Fibroblast of skin of right quadriceps (primary cell): ENCODE measurements at regions not wholly inside any gene's neighbourhood (a gene's known extent, or its start where the extent isn't known, plus 50 kb on each side); places are given as distances from the start of the nearest gene placed in this dataset.
A peak's percentile ranks its signal among the peaks of the same experiment; 100 is the strongest.

Source experiments
- DNase-seq: peaks from one replicate; pipeline ENCODE4 v3.0.0-alpha.2; 2013

DNA sequence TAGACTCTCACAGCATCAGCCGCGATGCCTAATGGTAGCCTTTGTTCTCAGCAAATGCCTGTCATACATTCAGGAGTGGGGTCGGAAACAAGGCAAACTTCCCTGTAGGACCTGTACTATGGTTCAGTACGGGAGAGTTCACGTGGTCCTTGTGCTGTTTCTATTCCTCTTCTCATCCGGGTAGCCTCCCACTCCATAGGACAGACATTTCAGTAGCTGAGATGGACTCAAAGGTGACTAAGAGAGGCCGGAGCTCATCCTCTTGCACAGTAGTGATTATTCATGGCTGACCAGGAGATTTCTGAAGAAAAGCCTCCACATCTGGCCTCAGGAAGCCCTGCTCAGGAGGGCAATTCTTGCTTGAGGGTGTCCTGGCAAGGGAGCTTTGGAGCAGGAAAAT, 117.8 kb upstream of the SPRED2 start:
- no peak for DNase-seq

DNA sequence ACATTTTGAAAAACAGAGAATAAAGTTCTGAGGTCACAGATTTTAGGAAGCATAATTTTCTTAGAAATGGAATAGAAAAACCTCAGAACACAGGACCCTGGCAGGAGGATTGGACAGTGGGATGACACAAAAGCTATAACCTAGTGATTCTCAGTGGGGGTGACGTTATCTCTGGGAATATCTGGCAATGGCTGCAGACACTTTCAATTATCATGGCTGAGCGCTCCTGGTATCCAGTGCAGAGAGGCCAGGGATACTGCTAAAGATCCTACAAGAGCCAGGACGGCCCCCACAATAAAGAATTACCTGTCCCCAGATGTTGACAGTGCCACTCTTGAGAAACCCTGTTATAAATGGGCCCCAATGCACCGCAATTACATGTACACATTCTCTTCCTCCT, 117.2 kb upstream of the SPRED2 start:
- DNase-seq = no peak

DNA sequence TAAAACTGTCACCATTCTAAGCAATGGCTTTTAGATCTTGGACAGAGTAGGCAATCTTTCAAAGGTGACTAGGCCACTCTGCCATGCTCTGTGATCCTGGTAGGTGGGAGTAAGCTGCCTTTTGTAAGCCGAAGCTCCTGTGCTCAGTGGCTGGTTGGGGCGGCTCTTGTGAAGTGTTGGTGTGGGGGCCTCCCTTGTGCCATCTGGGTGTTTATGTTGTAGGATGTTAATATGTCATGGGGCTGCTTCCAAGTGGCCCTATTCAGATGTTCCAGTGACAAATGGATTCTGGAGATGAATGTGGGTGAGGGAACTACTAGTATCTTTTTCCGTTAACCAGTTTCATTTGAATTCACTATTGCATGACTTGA, 116.8 kb upstream of the SPRED2 start:
- no peak for DNase-seq

DNA sequence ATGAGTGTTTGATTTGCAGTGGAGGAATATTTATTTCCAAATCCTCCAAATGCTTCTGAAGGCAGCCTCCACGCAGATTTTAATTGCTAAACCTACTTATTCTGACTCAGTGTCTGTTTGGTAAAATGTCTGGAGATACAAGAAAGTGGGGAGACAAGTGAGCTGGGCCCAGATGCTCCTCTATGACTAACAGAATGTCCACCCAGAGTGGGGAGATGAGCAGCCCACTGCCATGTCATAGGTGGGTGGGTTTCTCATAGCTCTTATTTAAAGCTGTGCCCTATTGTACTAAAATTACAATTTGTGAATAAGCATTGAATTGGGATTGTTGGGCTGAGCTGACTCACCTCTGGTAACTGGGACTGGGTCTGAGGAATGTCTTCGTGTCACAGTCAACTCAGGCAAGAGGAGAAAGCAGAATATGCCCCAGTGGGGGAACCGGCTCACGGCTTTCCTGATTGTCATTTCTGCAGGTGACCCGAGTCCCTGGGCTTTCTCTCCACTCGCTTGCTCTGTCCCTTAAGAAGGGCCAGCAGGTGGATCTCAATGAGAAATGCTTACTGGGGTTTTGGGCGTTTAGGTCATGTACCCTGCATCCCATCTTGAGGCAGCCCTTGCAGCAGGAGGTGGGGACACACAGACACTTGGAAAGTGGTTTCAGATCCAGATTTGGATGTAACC, 116.3 kb upstream of the SPRED2 start:
- DNase-seq = peak; percentile 20

DNA sequence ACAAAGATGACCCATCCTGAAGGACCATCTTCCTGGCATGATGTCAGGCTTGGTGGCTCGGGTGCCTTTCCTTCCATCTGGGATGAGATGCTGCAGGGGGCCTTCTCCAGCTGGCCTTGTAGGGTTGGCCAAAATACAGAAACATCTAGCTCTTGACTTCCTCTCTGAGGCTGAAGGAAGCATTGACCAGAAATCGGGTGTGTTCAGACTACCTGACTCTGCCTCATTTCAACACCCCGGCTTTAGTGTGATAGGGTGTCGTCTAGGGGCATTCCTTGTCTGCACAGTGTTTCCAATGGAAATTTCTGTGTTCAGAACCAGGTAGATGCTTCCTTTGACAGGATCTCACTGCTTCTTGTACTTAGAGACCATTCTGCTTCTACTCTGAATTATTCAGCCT, 115.7 kb upstream of the SPRED2 start:
- DNase-seq = no peak

DNA sequence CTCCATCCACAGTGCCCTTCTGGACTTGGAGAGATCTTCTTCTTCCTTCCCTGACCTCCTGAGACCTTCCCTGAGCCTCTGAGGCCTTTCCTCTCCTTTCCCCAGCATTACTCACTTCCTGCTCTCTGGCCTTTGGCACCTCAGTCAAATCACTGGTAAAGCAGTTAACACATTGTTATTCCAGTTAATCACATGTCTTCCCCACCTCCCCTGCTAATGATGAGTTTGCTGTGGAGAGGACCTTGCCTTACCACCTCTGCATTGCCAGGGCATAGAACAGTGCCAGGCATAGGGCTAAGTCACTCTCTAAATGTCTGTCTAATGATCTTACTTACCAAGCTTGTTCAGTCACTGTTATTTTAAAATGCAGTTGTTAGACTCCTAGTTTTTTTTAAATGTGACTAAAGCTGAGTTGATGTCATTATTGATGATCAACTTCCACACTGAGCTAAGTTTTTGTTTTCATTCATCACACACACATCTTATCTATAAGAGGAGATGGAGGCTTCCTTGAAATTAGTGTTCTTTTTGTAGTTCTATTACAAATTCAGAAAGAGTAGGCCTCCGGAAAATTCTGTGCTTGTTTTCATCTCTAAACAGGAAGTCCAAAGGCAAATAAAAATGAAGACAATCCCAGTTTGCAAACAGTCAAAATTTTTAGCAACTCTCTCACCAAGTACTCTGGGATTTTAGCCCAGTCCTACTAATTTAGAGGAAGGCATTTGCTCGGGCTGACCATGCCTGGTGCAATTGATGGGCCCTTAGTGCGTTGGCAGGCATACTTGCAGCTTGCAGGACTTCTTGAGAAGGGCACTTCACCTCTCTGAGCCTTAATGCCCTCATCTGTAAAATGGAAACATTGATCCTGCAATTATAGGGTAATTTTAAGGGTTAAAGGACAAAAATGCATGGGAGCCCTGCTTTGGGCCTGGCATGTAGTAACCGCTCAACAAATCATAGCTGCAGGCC, 113.7 kb upstream of the SPRED2 start:
- DNase-seq = peak; percentile 22

DNA sequence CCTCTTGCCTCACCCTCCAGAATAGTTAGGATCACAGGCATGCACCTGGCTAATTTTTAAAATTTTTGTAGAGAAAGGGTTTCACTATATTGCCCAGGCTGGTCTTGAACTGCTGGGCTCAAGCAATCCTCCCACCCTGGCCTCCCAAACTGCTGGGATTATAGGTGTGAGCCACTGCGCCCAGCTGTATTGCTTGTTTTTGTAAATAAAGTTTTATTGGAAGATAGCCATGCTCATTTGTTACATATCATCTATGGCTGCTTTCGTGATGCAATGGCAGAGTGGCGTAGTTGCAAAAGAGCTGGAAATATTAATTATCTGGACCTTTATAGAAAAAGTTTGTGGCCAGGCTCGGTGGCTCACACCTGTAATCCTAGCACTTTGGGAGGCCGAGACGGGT, 109.4 kb upstream of the SPRED2 start:
- DNase-seq = no peak

DNA sequence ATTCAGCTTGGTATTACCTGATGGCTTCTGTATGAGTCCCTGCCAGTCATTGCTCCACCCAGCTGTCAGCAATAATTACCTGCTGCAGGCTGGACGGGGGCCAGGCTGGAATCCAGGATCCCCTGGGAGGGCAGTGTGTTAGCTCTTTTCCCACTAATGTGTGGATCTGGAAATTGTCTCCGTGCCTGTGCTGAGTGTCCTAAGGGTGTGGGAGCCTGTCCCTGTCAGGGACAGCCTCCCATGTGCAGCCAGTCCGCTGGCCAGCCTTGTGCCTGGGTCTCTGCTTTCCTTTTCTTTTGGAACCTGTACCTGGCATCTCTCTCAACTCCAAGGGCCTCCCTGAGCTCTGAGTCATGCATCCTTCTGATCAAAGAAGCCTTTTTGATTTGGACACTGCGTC, 107.2 kb upstream of the SPRED2 start:
- no peak for DNase-seq

DNA sequence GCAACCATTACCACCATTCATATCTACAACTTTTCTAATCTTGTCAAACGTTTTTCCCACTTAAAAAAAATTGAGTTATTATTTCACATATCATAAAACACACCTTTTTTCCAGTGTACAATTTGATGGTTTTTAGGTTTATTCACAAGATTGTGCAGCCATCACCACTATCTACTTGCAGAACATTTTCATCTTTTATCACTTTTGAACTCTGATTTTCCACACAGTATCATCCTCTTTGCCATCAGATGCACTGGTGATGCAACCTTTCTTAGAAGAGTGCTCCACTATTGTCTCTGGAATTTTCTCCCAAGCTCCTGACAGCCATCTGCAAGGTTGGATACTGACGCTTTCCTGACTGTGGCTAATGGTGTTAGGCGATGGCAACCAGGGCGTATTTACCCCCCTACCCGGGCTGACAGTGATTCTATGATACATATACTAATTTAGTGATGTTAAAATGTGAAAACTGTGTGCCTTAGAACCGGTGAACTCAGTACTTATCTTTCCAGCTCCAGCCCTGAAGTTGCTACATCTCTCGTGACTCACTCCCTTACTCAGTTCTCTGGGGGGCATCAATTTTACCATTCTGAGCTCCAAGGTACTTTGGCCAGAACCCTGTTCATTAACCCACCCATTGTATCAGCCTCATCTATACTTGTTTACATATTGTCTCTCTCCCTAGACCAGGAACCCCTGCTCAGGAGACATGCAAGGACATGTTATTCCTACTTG, 105.4 kb upstream of the SPRED2 start:
- peak; percentile 35 for DNase-seq

DNA sequence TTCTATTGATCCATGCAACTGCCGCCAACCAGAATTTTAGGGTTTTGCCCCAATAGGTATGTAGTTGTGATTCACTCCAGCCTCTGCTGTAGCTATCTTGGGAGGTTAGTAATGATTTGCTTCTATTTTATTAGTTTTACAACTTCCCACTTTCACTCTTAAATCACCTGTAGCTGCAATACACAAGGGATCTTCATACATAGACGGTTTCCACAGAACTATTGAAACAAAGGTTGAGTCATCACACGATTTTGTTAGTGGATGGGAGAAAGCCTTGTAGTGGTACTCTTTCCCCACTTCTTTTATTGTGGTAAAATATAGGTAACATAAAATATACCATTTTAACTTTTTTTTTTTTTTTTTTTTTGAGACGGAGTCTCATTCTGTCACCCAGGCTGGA, 104.2 kb upstream of the SPRED2 start:
- DNase-seq = no peak

DNA sequence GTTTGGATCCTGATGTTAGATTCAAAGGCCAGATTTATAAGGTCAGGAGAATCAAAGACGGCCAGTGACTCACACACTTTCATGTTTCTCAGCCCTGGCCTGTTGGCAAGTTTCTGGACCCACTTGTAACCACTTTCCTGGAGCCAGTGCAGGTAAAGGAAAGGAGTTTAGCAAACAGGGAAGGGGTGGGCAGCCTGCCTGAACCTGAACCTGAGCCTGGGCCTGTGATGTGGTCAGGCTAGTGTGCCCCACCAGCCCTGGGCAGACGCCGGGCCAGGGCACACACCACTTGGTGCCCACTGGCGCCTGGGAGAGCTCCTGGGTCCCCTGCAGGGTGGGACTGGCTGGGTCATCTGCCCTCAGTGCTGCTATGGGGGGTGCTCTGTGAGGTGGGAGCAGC, 100.5 kb upstream of the SPRED2 start:
- DNase-seq = no peak

DNA sequence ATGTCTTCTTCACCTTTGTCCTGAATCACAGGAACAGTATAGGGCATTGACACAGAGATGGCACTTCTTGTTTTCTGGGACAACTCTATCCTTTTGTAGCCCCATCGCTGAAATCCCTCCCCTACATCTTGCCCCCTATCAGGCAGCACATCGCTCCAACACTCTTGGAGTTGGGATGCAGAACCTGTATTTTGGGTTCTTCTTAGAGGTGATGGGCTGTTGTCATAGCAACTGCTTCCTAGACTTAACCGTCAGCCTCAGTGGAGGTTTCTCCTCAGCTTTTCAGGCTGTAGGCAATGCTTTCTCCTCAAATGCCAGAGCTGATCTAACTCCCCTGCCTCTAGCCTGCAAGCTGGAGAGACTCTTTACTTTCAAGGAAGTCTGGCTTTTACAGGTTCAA, 99.9 kb upstream of the SPRED2 start:
- no peak for DNase-seq

DNA sequence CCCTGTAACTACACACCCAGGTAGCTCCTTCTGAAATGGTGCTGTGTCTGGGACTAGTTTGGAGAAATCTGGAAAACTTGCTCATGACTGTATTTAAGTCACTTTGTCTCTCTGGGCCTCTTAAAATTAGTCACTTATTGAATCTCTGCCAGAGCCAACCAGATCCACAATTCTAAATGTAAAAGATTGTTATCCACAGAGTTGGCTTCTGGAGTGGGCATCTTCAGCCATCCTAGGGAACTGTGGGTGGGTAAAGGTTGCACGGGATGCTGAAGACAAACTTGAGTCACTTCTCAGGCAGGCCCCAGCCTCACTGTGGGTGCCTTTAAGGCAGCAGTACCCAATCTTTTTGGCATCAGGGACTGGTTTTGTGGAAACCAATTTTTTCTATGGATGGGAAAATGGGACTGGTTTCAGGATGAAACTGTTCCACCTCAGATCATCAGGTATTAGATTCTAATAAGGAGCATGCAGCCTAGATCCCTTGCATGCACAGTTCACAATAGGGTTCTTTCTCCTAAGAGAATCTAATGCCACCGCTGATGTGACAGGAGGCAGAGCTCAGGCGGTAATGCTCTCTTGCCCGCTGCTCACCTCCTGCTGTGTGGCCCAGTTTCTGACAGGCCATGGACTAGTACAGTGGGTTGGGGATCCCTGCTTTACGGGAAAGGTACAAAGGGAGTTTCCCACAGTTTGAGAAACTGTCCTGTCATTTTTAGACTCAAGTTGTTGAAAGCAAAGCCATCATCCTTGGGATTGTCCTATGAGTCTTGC, 98.3 kb upstream of the SPRED2 start:
- DNase-seq = peak; percentile 55

DNA sequence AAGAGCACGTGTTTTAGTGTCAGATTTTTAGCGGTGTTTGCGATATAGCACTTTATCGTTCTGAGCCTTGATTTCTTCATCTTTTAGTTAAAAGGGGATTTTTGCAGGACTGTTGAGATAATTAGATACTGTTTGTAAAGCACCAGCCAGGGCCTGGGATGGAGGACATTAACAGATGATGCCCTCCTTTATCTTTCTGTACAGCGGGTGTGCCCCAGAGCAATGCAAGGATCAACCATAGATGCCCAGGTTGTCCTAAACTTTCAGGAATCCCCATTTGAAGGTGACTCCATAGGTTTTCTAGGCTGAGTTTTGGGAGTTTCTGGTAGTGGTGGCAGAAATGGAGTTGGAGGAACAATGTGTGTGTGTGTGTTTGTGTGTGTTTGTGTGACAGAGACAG, 97.0 kb upstream of the SPRED2 start:
- DNase-seq = no peak

DNA sequence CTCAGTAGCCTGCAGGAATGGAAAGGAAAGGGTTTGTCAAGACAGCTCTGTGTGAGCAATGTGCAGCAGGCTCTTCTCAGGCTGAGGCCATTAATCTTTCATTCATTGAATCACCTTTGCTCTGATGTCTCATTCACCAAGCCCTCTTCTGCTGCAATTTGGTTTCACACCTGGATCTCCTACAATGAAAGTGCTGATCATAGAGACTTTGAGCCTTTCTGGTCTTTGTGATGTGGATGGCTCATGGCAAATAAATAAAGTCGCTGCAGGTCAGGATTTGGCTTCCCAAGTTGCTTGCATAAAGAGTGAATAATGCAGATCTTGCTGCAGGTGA, 95.8 kb upstream of the SPRED2 start:
- DNase-seq = no peak

DNA sequence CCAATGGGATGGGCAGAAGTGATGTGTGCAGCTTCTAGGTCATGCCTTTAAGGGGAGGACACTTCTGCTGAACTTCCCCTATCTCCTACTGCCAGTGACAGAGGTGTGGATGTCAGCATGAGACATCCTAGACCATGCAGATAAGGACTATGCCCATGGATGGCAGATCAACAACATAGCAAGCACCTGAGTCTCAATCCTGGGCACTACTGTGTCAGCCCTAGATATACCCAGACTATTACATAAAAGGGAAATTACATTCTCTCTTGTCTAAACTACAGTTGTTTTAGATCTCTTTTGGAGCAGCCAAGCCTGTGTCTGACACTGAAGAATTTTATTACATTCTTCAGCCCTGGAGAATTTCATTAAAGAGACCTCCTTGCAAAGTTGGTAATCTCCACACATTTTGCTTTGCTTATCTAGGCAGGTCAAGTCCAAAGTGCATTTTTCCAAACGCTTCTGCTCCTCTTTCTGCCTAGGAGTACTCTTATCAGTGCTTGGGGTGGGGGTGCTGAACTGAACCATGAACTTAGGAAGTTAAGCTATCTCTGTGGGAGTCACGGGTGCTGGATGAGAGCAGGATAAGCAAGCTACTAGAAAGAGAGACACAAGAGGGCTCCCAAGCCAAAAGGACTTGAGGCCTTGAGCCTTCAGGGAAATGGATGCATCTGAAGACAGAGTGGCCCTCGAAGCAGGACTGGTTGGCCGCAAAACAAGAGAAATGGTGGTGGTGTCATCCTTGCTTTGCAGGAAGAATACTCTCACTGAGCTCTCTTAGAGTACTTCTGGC, 95.2 kb upstream of the SPRED2 start:
- no peak for DNase-seq

DNA sequence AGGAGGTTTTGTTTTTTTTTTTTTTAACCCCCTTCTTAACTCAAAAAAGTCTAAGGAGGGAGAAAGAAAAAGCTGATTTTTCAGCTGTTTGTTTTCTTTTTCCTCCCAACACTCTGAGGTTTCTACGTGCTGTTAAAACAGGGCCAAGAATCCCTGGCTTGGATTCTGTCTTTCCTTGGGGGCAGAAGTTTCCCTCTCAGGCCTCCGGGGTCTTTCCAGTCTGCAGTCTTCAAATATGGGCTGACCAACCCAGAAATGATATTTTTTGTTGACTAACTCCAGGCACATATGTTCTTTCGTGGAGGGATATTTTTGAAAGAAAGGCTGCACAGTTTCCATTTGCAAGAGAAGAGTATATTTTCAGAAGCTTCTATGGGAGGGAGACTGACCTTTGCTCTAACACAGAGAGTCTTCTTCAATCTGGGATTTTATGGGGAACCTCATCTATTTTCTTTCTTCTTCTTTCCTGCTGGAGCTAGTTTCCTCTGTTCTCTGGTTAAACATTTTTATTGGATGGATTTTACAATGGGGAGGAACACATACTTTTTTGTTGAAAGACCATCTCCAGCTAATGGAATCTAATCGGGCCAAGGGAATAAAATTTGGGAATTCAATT, 93.3 kb upstream of the SPRED2 start:
- DNase-seq = no peak

DNA sequence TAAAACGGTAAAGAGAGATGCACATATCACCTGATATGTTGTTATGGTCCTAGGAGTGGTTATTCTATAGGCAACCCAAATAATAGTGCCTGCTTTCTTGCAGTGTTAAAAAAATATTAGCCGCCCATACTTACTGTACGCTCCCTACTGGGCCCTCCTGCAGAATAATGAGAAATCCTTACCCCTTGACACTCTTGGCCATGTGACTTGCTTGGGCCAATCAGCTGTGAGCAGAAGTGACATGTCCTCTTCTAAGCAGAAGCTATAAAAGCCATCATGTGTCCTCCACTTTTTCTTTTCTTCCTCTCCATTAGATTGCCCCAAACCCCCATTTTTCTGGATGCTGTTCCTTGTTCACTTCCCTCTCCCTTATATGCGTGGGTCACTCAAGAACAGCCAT, 90.5 kb upstream of the SPRED2 start:
- no peak for DNase-seq

DNA sequence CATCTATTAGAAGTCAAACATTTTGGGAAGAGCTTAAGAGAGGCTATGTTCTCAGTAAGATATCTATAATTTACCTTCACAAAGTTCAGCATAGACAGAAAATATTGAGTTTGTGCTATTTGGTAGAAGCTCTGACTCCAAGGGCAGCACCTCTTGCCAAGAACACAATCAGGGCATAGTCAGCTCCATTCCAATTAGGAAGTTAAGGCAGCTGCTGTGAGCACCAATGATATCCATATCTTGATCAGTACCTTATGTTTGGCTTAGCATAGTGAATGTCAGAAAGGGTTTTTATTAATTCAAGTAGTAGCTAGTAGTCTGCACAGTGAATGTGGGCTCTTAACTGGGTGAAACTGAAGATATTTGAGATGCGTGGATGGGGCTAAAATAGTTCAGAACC, 86.4 kb upstream of the SPRED2 start:
- no peak for DNase-seq

DNA sequence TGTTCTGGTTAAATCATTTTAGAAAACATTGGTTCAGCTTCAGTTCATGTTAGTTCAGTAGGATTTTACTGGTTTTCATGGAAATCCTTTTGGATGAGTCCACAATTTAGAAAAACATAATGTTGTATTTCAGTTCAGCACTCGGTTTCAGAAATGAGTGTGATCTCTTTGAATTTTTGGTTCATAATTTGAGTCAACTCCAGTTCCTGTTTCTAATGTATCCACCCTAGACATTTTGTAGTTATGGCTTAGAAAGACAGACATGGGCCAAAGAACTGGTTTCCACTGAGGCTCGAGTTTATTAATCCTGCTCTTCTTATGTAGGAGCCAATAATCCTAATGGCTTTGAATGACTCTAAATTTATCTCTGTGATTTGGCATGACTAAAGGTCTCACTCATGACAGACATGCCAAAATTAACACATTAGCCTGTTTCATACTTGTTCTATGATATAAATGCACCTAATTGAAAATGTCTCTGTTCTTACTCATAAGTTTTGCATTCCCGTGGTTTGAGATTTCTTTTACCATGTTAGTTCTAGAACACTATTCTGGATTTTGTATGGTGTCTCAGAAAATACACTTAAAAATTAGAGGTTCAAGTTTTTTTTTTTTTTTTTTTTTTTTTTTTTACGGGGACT, 82.3 kb upstream of the SPRED2 start:
- peak; percentile 65 for DNase-seq

DNA sequence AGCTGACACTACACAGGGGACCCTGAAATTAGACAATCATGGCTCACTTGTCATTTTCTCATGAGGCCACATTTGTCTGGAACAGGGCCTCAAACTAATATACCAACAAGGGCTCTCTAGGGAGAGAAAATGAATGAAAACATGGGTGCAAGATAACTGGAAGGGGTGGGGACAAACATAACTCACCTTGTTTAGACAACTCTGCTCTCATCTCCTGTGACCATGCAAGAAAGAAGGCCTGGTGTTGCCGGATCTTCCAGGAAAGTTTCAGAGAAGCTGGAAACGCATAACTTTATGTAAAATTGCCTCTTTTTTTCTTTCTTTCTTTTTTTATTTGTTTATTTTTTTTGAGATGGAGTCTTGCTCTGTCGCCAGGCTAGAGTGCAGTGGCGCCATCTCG, 80.4 kb upstream of the SPRED2 start:
- no peak for DNase-seq
